ENCODE measurements at regions not wholly inside any gene's neighbourhood (a gene's known extent, or its start where the extent isn't known, plus 50 kb on each side); places are given as distances from the start of the nearest gene placed in this dataset.

GRCh38 chr5:96228408-96228807 is 204.6 kb downstream of the PCSK1 start:
- Histone ChIP-seq H3K27me3 (ENCODE audit: insufficient read depth, poor library complexity, severe bottlenecking) (no peaks in the 10 kb centered on the region), H3K27ac (replicated peaks) (no peak overlapping the region), H3K4me3 (replicated peaks; ENCODE audit: insufficient read depth, low read length) (no peak overlapping the region)
- no peak for TF ChIP-seq SPI1 (IDR thresholded peaks at IDR 0.05; ENCODE audit: borderline replicate concordance, low read depth)
- no peak for TF ChIP-seq REST (IDR thresholded peaks at IDR 0.05; ENCODE audit: insufficient replicate concordance, low read depth)
- no peak for TF ChIP-seq GABPA (IDR thresholded peaks at IDR 0.05; ENCODE audit: low read depth)
- TF ChIP-seq POLR2AphosphoS5 (IDR thresholded peaks at IDR 0.05; ENCODE audit: low read depth): no peak
- no peak for TF ChIP-seq CTCF (IDR thresholded peaks at IDR 0.05; ENCODE audit: insufficient read depth, low read length)
- no peak for DNase-seq (ENCODE audit: low read depth in 1 of 2, low spot score in 1 of 2)

- no peak for DNase-seq (ENCODE audit: low read depth in 1 of 2, low spot score in 1 of 2)
- TF ChIP-seq GABPA (IDR thresholded peaks at IDR 0.05; ENCODE audit: low read depth) (no peak), REST (IDR thresholded peaks at IDR 0.05; ENCODE audit: insufficient replicate concordance, low read depth) (no peak), CTCF (IDR thresholded peaks at IDR 0.05; ENCODE audit: insufficient read depth, low read length) (no peak), SPI1 (IDR thresholded peaks at IDR 0.05; ENCODE audit: borderline replicate concordance, low read depth) (no peak), POLR2AphosphoS5 (IDR thresholded peaks at IDR 0.05; ENCODE audit: low read depth) (no peak)
- Histone ChIP-seq H3K4me3 (replicated peaks; ENCODE audit: insufficient read depth, low read length) (no peak overlapping the region), H3K27me3 (ENCODE audit: insufficient read depth, poor library complexity, severe bottlenecking) (no peaks in the 10 kb centered on the region), H3K27ac (replicated peaks) (no peak overlapping the region)
These were observed 205.1 kb downstream of the PCSK1 start for GRCh38 chr5:96227957-96228356.

- DNase-seq (ENCODE audit: low read depth in 1 of 2, low spot score in 1 of 2): no peak
- TF ChIP-seq CTCF (IDR thresholded peaks at IDR 0.05; ENCODE audit: insufficient read depth, low read length) (no peak), GABPA (IDR thresholded peaks at IDR 0.05; ENCODE audit: low read depth) (no peak)
- Histone ChIP-seq H3K27me3 (ENCODE audit: insufficient read depth, poor library complexity, severe bottlenecking) (no peaks in the 10 kb centered on the region), H3K27ac (replicated peaks) (no peak overlapping the region), H3K4me3 (replicated peaks; ENCODE audit: insufficient read depth, low read length) (no peak overlapping the region)
These were observed 206.0 kb downstream of the PCSK1 start for GRCh38 chr5:96226941-96227552.

GRCh38 chr5:96222129-96222528 is 210.9 kb downstream of the PCSK1 start:
- no peak for TF ChIP-seq SPI1 (IDR thresholded peaks at IDR 0.05; ENCODE audit: borderline replicate concordance, low read depth)
- Histone ChIP-seq H3K27ac (replicated peaks) (no peak overlapping the region), H3K27me3 (ENCODE audit: insufficient read depth, poor library complexity, severe bottlenecking) (no peaks in the 10 kb centered on the region), H3K4me3 (replicated peaks; ENCODE audit: insufficient read depth, low read length) (no peak overlapping the region)
- DNase-seq (ENCODE audit: low read depth in 1 of 2, low spot score in 1 of 2): no peak
